Neural crest cell (in vitro differentiated cells): ENCODE measurements at regions not wholly inside any gene's neighbourhood (a gene's known extent, or its start where the extent isn't known, plus 50 kb on each side); places are given as distances from the start of the nearest gene placed in this dataset.

Source experiments
- DNase-seq: peaks from one replicate; pipeline ENCODE4 v3.0.0; 2021; ENCODE audit warnings: low read depth, mixed read lengths, low spot score
- H3K27ac Mint-ChIP-seq: one replicate; pipeline ENCODE4 v1.8.0; 2021; ENCODE audit warnings: mild to moderate bottlenecking, mixed read lengths; ENCODE audit not compliant: unreplicated experiment
- H3K27me3 Mint-ChIP-seq: 2 replicates; pipeline ENCODE4 v1.8.0; 2021; ENCODE audit warnings: low read depth, mild to moderate bottlenecking, mixed read lengths
- H3K36me3 Mint-ChIP-seq: 2 replicates; pipeline ENCODE4 v1.8.0; 2021; ENCODE audit warnings: low read depth, mild to moderate bottlenecking, mixed read lengths
- H3K4me1 Mint-ChIP-seq: 2 replicates; pipeline ENCODE4 v1.8.0; 2021; ENCODE audit warnings: mixed read lengths
- H3K4me3 Mint-ChIP-seq: one replicate; pipeline ENCODE4 v1.8.0; 2021; ENCODE audit warnings: mild to moderate bottlenecking, mixed read lengths
- H3K9me3 Mint-ChIP-seq: 2 replicates; pipeline ENCODE4 v1.8.0; 2021; ENCODE audit warnings: mixed read lengths
- TF ChIP-seq, protein P1 (sequence below): fragments of 200-600 bp; sonication (generic); conservative IDR thresholded peaks from 2 replicates; pipeline ENCODE4 v1.5.0; 2021; ENCODE audit warnings: antibody characterized with exemption, mild to moderate bottlenecking

DNA sequence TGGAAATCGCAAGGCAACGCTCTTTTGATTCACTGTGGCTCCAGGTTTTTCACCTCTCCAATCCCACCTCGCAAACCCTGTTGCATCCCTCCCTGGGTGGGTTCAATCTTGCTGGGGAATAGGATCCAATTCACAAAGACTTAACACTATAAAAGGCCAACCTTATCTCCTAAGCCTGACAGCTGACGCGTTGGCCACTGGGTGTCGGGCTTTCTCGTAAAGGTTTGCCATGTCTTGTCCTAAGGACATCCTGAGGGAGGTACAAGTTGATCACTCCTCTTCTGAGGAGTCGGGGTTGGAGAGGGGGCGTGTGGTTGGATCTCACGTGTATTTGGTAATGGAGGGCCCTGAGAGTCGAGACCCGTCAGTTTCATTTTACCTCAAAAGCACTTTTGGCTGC, 112.6 kb upstream of the FZD10 start:
- Mint-ChIP-seq H3K27ac (no peak overlapping the region), H3K4me3 (no peak overlapping the region), H3K36me3 (no peaks in the 10 kb centered on the region), H3K4me1 (peaks cover 30% of the 10 kb centered on the region), H3K9me3 (no peaks in the 10 kb centered on the region), H3K27me3 (peaks cover 68% of the 10 kb centered on the region)
- no peak for DNase-seq
- TF ChIP-seq, protein P1, sequence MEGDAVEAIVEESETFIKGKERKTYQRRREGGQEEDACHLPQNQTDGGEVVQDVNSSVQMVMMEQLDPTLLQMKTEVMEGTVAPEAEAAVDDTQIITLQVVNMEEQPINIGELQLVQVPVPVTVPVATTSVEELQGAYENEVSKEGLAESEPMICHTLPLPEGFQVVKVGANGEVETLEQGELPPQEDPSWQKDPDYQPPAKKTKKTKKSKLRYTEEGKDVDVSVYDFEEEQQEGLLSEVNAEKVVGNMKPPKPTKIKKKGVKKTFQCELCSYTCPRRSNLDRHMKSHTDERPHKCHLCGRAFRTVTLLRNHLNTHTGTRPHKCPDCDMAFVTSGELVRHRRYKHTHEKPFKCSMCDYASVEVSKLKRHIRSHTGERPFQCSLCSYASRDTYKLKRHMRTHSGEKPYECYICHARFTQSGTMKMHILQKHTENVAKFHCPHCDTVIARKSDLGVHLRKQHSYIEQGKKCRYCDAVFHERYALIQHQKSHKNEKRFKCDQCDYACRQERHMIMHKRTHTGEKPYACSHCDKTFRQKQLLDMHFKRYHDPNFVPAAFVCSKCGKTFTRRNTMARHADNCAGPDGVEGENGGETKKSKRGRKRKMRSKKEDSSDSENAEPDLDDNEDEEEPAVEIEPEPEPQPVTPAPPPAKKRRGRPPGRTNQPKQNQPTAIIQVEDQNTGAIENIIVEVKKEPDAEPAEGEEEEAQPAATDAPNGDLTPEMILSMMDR: no peak

DNA sequence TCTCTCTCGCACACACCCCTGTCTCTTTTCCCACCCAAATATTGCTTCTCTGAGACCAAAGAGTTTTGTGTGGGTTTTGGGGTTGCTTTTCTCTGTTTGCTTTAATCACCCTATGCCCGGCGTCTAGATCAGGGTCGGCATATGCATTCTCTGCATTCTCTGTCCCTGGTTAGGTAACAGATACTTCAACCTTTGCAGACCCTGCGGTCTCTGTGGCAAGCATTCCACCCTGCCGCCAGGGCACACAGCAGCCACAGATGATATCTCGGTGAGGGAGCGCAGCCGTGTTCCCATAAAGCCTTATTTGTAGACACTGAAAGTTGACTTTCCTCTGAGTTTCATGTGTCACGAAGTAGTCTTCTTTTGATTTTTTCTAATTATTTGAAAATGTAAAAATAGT, 110.4 kb upstream of the FZD10 start:
- Mint-ChIP-seq H3K27me3 (peaks cover 59% of the 10 kb centered on the region), H3K36me3 (no peaks in the 10 kb centered on the region), H3K27ac (peak overlapping the region; percentile 55), H3K4me3 (no peak overlapping the region), H3K4me1 (peaks cover 23% of the 10 kb centered on the region), H3K9me3 (peaks cover 5% of the 10 kb centered on the region)
- DNase-seq: no peak
- TF ChIP-seq, protein P1: no peak

DNA sequence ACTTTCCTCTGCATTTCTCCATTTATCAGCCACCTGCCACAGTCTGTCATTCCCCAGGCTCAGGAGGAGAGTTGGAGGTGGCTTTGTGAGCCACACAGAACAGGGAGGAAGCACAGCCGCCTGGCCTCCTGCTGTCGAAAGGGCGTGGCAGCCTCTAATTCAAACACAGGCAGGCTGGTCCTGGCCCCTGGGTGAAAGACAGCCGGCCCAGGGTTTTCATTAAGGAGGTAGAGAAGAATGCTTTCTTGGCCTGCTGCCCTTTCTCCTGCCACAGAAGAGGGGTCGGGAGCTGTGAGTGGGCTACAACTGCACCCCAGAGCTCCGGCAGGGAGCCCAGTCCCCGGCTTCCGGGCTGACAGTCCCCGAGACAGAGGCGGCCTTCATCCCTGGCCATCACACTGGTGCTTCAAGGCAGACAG, 108.6 kb upstream of the FZD10 start:
- Mint-ChIP-seq H3K4me1 (peaks cover 19% of the 10 kb centered on the region), H3K36me3 (no peaks in the 10 kb centered on the region), H3K27me3 (peaks cover 53% of the 10 kb centered on the region), H3K27ac (no peak overlapping the region), H3K9me3 (peaks cover 5% of the 10 kb centered on the region), H3K4me3 (no peak overlapping the region)
- TF ChIP-seq, protein P1: no peak
- DNase-seq: peak; percentile 12

DNA sequence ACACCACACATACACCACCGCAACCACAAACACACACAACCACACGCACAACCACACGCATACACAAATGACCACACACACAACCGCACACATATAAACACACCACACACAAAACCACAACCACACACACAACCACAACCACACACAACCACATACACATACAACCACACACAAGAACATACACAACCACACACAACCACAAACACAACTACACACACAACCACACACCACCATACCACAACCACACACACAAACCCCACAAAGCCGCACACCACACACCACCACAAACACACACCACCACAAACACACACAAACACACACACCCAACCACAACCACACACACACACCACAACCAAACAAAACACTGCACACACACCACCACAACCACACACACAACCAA, 107.5 kb upstream of the FZD10 start:
- TF ChIP-seq, protein P1: no peak
- Mint-ChIP-seq H3K9me3 (peaks cover 5% of the 10 kb centered on the region), H3K36me3 (no peaks in the 10 kb centered on the region), H3K27me3 (peaks cover 44% of the 10 kb centered on the region), H3K4me1 (peaks cover 19% of the 10 kb centered on the region), H3K4me3 (no peak overlapping the region), H3K27ac (no peak overlapping the region)
- DNase-seq: no peak

DNA sequence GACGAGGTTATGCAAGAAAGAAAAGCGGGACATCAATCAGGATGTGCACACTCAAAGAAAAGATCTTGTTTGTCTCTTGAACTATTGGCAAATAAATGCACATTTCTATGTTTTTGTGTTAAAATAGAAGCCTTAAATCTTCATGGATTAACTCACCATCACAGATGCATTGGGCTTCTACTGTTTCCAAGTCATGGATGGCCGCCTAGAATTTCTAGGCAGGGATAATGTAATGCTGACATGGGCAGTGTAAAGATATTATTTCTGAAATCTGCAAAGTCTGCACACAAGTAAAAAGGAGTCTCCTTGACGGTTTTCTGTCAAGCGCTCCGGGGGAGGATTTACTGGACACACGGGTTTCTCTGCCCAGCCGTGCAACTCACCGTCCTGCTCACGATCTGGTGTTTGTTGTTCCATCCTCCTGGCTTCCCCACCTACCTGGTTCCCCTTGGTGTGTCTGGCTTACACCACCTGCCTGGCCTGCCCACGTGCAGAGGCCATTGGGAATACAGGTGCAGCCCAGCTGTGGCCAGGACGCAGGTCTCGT, 103.3 kb upstream of the FZD10 start:
- Mint-ChIP-seq H3K9me3 (peaks cover 5% of the 10 kb centered on the region), H3K27me3 (peaks cover 17% of the 10 kb centered on the region)

More for the DNA sequence above, 103.3 kb upstream of the FZD10 start:
- no peak for DNase-seq
- Mint-ChIP-seq H3K4me3 (no peak overlapping the region), H3K4me1 (peaks cover 11% of the 10 kb centered on the region), H3K27ac (no peak overlapping the region), H3K36me3 (no peaks in the 10 kb centered on the region)
- TF ChIP-seq, protein P1: no peak
